ENCODE measurements at regions not wholly inside any gene's neighbourhood (a gene's known extent, or its start where the extent isn't known, plus 50 kb on each side); places are given as distances from the start of the nearest gene placed in this dataset.

GRCh38 chr6:119922814-119923213 lies 573.3 kb upstream of the MAN1A1 start:
- Histone ChIP-seq H3K4me1 (ENCODE audit: low read depth) (no peaks in the 10 kb centered on the region), H3K4me3 (no peak overlapping the region), H3K9me3 (peaks cover 37% of the 10 kb centered on the region), H3K36me3 (ENCODE audit: low read depth) (no peaks in the 10 kb centered on the region)
- no peak for TF ChIP-seq CTCF (IDR thresholded peaks at IDR 0.05)
- intact Hi-C loops (cut with DNase I, micrococcal nuclease): no loop called here
- no peak for ATAC-seq
- DNase-seq: no peak

- no peaks in the 10 kb centered on the region for H3K36me3 ChIP-seq (ENCODE audit: low read depth)
- no peaks in the 10 kb centered on the region for H3K4me1 ChIP-seq (ENCODE audit: low read depth)
- no peak overlapping the region for H3K4me3 ChIP-seq
- DNase-seq (no peak), ATAC-seq (no peak)
- peaks cover 37% of the 10 kb centered on the region for H3K9me3 ChIP-seq
- no peak for TF ChIP-seq CTCF (IDR thresholded peaks at IDR 0.05)
- intact Hi-C loops (cut with DNase I, micrococcal nuclease): no loop called here
Observed at GRCh38 chr6:119921491-119922010, 572.0 kb upstream of the MAN1A1 start.

GRCh38 chr6:119917186-119917585 lies 567.6 kb upstream of the MAN1A1 start:
- intact Hi-C loops (cut with DNase I, micrococcal nuclease): no loop called here
- Histone ChIP-seq H3K4me3 (no peak overlapping the region), H3K9me3 (peaks cover 9% of the 10 kb centered on the region), H3K4me1 (ENCODE audit: low read depth) (no peaks in the 10 kb centered on the region), H3K36me3 (ENCODE audit: low read depth) (no peaks in the 10 kb centered on the region)
- TF ChIP-seq CTCF (IDR thresholded peaks at IDR 0.05): no peak
- no peak for DNase-seq
- ATAC-seq: no peak

- intact Hi-C loops (cut with DNase I, micrococcal nuclease): no loop called here
- Histone ChIP-seq H3K4me3 (no peak overlapping the region), H3K36me3 (ENCODE audit: low read depth) (no peaks in the 10 kb centered on the region), H3K4me1 (ENCODE audit: low read depth) (no peaks in the 10 kb centered on the region), H3K9me3 (no peaks in the 10 kb centered on the region)
- DNase-seq: no peak
- no peak for TF ChIP-seq CTCF (IDR thresholded peaks at IDR 0.05)
- no peak for ATAC-seq
Observed at GRCh38 chr6:119915971-119916370, 566.4 kb upstream of the MAN1A1 start.

GRCh38 chr6:119908157-119908556 lies 558.6 kb upstream of the MAN1A1 start:
- H3K4me3 ChIP-seq: no peak overlapping the region
- no peak for TF ChIP-seq CTCF (IDR thresholded peaks at IDR 0.05)
- DNase-seq (no peak), ATAC-seq (no peak)
- H3K4me1 ChIP-seq (ENCODE audit: low read depth): no peaks in the 10 kb centered on the region
- H3K9me3 ChIP-seq: no peaks in the 10 kb centered on the region
- intact Hi-C loops (cut with DNase I, micrococcal nuclease): no loop called here
- no peaks in the 10 kb centered on the region for H3K36me3 ChIP-seq (ENCODE audit: low read depth)

- Histone ChIP-seq H3K4me3 (no peak overlapping the region), H3K4me1 (ENCODE audit: low read depth) (no peaks in the 10 kb centered on the region), H3K9me3 (no peaks in the 10 kb centered on the region), H3K36me3 (ENCODE audit: low read depth) (no peaks in the 10 kb centered on the region)
- ATAC-seq (no peak), DNase-seq (no peak)
- TF ChIP-seq CTCF (IDR thresholded peaks at IDR 0.05): no peak
- intact Hi-C loops (cut with DNase I, micrococcal nuclease): no loop called here
Observed at GRCh38 chr6:119902681-119903080, 553.1 kb upstream of the MAN1A1 start.
